ENCODE measurements at regions not wholly inside any gene's neighbourhood (a gene's known extent, or its start where the extent isn't known, plus 50 kb on each side); places are given as distances from the start of the nearest gene placed in this dataset.
"Not testable (repeated sequence)": the region's sequence is repeated elsewhere in the genome, so short reads cannot be mapped to it uniquely, and the experiment has no call there.

DNA sequence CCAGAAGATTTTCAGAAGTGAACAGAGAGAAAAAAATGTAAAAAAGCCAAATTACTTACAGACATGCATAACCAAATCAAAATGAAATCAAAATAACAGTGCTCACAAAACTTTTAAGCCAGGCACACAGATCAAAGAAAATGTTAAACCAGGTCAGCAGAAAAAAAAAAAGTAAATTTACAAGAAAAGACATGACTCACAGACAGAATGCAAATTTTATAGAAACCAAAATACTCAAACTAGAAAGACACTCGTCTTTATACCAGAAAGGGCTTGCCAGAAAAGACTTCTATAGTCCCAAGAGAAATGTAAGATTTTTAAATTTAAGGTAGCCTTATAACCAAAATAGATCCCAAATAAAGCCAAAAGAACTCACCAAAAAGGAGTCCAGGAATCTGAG is 86.5 kb upstream of the COG2 start:
- no peak for DNase-seq

DNA sequence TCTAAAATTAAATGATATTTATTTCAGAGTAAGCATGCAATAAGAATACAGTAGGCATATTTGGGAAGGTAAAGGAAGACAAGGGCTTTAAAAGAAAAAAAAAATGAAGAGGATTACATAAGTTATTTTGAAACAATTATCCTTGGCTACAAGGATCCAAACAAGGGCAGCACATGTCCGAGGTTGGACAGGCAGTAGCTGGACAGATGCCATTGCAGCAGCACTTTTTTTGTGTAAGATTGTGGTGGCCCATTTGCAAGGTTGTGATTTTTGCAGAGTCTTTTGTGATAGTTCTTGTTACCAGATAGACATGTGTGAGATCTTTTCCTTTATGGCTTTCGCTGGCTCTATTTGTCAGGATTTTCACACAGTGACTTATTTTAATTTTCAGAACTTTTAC is 89.4 kb upstream of the COG2 start:
- no peak for DNase-seq

DNA sequence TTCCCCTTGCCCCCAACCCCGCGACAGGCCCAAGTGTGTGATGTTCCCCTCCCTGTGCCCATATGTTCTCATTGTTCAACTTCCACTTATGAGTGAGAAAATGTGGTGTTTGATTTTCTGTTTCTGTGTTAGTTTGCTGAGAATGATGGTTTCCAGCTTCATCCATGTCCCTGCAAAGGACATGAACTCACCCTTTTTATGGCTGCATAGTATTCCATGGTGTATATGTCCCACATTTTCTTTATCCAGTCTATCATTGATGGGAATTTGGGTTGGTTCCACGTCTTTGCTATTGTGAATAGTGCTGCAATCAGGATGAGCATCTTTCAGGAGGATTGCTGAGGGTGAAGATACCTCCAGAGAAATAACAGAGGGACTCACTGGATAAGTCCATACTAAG is 91.3 kb upstream of the COG2 start:
- DNase-seq, result not testable (repeated sequence)

DNA sequence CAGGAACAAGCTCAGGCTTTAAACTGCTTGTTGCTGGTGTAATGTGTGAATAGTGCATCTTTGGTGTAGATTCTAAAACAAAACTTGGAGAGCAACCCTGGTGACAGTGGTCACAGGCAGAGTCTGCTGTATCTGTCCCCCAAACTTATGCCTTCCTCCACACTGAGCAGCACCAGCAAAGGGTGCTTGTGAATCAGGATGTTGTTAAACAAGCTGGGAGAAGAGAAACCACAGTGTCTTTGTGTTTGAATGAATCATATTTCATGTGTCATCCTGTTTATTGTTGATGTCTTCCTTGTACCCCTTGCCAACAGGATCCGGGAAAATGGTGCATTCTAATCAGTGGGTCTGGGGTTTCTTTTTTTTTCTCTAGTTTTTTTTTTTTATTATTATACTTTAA is 91.9 kb upstream of the COG2 start:
- no peak for DNase-seq

DNA sequence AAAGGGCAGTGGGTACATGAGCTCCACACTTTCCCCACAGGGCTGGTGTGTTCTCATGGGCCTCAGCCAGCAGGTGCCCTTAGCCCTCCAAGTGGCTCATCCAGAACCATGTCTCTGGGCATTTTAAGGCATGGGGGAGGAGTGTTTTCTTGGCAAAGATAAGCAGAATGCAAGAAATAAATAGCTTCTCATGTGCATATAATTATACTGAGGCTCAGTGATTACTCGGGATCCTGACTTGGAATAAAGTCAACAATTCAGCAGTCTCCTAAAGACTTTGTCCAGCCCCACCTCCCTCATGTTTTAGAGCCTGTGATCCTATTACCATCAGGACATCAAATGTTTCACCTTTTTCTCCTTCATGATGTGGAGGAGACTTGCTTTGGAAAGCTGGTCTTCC is 92.7 kb upstream of the COG2 start:
- DNase-seq, result no peak

DNA sequence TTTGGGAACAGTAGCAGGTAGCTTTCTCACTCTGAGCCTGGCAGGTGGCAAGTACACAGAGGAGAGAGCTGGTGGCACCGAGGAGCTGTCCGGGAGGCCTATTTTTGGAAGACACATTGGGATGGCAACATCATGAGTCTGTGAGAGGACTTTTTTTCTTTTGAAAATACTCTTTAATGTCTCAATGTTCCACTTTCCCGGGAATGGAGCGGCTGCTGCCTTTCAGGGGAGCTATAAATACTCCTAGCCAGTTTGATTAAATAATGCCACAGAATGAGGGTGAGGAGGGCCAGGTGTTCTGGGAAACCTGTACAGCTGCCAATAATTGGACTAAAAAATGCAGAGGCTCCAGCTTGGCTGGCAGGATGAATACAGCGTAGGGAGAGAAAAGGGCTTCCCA is 93.3 kb upstream of the COG2 start:
- DNase-seq, result no peak

DNA sequence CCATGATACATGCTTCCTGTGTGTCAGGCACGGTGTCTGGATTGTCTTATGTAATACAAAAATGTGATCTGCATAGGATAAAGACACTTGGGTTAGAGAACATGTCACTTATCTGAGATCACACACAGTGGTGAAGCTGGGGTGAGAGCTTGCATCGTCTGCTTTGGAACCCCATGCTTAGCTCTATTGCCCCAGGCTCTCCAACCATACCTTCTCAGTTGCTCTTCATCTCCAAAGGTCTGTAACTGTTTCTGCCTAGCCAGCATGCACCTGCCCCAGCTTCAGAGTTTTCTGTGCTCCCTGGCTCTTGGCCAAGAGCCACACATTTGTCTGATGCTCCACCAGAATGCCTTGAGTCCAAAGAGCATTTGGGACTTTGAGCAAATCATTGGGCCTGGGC is 93.9 kb upstream of the COG2 start:
- DNase-seq, result no peak

DNA sequence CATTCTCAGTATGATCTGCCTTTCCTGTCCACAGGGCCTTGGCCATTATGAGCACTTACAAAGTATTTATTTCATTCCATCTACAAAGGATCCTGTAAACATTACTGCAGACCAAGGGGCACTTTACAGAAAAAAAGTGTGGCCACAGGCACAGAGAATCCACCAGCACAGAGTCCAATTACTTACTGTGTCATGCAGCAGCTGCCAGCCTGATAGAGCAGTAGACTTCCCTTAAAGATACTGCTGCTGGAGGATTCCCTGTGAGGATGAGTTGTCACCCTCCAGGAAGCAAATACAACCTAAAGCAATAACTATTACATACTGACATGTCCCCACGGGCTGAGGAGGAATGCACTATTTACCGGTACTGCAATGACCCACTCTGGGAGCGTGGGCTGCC is 97.1 kb upstream of the COG2 start:
- no peak for DNase-seq

DNA sequence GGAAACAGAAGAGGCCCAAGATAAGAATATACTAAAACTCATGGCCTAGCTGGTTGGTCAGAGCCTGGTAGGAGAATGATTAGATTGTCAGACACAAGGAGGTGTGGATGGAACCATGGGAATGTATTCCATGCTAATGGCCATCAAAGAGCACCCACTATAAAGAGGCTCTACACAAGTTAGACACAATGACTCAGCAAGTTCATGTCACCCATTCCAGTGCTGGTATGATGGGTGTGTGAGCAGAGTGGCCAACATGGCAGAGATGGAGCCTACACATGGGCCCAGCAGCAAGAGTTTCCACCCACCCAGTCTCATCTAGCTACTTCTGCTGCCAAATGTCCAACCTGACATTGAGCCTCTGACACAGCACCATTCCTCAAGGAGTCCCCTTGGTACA is 97.5 kb upstream of the COG2 start:
- no peak for DNase-seq

DNA sequence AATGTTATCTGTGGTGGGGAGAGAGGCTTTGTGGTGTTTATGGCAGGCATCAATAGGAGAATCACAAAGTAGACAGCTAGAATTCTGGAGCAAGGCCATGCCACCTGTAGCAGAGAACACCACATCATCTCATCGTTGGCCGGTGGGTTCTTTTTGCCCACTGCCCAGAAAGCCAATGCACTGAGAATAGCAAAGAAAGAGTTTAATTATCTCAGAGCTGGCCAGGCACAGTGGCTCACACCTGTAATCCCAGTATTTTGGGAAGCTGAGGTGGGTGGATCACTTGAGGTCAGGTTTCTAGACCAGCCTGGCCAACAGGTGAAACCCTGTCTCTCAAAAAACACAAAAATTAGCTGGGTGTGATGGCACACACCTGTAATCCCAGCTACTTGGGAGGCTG is 99.2 kb upstream of the COG2 start:
- DNase-seq, result no peak

DNA sequence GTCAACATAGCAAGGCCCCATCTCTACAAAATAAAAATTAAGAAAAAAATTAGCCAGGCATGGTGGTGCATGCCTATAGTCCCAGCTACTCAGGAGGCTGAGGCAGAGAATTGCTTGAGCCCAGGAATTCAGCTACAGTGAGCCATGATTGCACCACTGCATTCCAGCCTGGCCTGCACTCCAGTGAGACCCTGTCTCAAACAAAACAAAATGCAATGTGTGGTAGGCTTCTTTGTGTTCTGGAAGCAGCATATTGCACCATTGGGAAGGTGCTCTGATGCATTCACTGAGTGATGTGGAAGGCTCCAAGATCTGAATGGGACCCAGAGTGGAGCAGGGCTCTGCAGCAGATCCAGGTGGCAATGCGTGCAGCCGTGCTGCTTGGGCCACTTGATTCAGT is 99.6 kb upstream of the COG2 start:
- DNase-seq, result no peak

DNA sequence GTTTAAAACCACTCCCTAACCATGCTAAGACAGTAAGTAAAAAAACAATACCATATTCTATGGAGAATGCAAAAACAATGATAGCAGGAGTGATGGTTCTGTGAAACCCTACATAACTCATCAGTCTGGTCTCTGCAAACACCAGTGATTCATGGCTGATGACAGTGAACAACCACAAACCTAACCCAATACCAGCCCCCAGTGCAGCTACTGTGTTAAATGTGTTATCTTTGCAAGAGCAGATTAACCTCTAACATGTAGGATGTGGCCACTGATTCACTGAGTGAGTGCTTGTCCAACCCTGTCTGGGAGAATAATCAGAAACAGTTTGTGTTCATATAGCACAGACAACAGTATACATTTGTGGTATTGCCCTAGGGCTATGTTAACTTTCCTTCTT is 100.2 kb upstream of the COG2 start:
- DNase-seq, result no peak

DNA sequence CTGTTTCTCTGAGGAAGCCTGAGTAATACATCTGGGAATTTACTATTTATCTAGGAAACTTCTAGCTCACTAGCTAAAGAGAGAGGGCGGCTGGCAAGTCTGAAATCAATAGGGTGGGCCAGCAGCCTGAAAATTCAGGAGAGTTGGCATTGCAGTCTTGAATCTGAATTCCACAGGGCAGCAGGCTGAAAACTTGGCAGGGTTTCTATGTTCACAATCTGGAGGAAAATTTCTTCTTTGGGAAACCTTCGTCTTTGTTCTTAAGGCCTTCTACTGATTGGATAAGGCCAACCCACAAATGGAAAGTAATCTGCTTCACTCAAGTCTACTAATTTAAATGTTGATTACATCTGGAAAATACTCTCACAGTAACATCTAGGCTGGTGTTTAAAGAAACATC is 101.0 kb upstream of the COG2 start:
- DNase-seq, result no peak

DNA sequence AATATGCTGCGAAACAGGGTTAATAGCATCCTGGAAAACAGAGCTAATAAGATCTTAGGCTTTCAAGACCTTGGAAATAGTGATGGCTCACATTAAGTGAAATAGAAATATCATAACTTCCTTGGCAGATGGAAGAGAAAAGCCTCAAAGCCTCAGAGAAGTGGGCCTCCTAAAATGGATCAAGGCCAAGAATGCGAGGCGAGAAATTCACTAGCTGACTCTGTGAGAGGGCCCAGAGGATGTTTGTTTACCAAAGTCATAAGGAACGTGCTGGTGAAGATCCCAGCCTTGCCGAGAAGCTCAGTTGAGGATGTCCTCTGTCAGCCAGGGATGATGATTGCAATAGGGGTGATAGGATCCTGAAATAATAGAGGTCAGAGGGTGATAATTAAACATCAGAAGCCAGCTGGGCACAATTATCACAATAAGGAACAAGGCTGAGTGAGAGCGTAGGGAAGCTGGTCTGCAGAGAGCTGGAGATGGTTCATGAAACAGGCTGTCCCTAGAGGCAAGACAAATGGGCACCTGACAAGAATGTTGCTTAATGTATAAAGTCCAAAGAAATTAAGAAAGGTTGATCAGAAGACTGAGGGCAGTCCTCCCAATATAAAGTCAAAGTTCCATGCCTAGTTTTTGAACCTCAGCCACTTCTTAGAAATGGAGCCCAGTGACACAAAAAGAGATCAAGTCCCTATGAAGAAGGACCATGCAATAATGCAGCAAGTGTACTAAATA is 101.7 kb upstream of the COG2 start:
- no peak for DNase-seq

DNA sequence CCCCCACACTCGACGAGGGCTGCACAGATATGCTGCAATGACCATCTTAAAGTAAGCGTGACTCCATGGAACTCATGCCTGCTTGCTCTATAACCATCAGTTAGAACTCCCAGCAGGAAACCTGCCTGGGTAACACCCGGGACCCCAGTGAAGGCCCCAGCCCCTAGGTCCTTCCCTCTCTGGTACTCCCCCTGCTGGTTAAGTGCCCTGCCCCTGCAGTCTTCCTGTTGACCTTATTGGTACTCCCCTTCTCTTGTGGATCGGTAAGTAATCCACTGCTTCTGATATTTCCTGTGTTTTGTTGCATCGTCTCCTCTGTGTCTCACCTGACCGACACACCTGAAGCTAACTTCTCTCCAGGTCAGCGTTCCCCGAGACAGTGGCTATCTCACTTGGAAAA is 104.8 kb upstream of the COG2 start:
- no peak for DNase-seq

DNA sequence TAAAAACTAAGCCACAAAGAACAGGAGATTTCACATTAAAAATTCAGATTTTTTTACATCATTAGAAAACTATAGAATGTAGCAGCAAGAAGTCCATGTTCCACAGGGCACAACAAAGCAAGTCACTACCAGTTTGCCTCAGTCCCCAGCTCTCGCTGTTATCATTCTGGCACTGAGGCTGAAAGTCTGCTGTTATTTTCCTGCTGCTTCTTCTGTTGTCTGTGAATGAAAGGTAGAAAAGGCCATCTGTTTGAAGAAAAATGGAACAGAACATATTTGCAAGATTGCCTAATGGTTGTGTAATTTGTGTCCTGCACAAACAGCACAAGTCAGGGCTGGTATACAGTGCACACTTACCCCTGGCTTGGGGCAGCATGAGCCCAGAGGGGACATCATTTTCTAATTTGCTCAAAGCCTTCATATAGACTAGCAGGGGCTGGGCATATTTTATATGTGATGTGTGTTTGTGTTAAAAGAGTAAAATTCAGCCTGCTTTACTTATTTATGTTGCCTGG is 105.6 kb upstream of the COG2 start:
- no peak for DNase-seq

DNA sequence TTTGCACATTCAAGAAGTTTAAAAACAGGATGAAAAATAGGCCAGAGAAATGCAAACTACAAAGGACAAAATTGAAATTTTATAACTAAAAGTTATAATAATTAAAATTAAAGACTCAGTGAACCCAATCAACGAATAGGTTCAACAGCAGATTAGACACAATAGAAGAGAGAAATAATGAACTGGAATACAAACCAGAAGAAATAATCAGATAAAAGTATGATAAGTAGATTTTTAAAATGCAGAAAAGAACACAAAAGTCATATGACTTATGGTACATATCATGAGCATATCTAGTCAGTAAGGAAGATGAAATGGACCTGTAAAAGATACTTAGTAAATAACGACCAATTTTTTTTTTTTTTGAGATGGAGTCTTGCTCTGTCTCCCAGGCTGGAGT is 108.1 kb upstream of the COG2 start:
- no peak for DNase-seq

DNA sequence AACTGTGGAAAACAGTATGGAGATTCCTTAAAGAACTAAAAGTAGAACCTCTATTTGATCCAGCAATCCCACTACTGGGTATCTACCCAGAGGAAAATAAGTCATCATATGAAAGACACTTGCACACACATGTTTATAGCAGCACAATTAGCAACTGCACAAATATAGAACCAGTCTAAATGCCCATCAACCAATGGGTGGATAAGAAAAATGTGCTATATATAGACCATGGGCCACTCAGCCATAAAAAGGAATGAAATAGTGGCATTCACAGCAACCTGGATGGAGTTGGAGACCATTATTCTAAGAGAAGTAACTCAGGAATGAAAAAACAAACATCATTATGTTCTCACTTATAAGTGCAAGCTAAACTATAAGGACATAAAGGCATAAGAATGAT is 105.0 kb upstream of the PGBD5 start:
- no peak for DNase-seq

DNA sequence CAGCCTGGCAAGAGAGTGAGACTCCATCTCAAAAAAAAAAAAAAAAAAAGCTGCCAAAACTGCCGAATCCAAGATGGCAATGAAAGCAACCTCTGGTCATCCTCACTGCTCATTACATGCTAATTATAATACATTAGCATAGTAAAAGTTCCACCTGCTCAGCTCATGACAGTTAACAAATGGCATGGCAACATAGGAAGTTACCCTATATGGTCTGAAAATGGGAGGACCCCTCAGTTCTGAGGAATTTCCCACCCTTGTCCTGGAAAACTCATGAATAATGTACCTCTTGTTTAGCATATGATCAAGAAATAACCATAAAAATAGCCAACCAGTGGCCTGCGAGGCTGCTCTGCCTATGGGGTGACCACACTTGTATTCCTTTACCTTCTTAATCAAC is 93.1 kb upstream of the PGBD5 start:
- no peak for DNase-seq

DNA sequence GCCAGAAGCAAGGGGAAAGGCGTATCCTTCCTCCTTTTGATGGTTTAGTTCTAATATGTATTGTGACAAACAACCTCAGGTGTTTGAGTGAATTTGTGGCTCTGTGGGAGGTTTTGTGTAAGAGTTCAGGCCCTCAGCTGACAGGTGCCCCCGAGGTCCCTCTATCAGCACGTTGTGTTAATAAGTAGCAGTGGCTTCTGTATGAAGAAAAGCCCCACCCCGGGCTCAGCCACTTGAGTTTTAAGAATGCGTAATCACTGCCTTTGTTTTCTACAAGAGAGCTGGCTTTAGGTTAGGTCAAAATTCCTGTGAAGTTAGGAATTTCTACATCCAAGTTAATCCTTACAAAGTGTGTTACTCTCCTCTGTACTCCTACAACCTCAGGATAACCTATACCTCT is 92.4 kb upstream of the PGBD5 start:
- no peak for DNase-seq

DNA sequence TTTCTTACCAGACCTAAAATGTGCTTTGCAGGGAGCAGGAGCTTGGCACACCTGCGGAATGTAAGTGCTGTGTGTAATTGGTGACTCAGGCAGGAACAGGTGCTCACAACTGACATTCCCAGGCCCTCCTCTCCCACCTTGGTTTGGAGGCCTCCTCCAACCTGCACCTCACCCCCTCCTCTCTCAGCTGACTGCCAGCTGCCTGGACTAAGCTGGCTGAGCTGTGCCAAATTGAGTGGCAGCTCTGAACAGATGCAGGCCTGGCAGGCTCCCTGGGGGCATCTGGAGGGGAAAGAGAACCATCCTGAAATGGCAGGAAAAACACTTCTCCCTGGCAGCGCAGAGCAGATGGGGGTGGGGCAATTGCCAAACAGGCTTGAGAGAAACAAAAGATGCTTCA is 91.7 kb upstream of the PGBD5 start:
- no peak for DNase-seq

DNA sequence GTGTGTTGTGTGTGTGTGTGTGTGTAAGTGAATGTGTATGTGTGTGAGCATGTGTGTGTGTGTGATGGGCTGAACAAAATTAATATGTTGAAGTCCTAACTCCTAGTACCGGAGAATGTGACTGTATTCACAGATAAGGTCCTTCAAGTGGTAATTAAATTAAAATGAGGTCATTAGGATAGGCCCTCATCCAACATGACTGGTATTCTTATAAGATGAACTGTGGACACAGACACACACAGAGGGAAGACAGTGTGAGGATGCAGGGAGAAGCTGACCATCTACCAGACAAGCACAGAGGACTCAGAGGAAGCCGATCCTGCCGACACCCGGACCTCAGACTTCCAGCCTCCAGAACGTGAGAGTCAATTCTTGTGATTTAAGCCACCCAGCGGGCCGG is 91.2 kb upstream of the PGBD5 start:
- no peak for DNase-seq

DNA sequence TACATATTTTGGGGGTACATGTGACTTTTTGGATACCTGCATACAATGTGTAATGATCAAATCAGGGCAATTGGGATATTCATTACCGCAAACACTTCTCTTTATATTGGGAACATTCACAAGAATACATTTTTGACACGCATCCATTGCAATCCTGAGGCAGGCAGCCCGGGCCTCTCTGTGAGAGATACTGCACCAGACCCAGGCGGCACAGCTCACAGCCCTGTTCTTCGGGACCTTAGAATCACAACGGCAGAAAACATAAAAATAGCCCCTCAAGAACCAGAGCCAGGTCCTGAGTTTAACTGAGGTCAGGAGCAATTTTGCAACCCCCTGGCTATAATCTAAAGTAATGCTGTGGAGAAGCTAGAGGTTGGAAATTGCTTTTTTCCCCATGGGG is 90.8 kb upstream of the PGBD5 start:
- no peak for DNase-seq

DNA sequence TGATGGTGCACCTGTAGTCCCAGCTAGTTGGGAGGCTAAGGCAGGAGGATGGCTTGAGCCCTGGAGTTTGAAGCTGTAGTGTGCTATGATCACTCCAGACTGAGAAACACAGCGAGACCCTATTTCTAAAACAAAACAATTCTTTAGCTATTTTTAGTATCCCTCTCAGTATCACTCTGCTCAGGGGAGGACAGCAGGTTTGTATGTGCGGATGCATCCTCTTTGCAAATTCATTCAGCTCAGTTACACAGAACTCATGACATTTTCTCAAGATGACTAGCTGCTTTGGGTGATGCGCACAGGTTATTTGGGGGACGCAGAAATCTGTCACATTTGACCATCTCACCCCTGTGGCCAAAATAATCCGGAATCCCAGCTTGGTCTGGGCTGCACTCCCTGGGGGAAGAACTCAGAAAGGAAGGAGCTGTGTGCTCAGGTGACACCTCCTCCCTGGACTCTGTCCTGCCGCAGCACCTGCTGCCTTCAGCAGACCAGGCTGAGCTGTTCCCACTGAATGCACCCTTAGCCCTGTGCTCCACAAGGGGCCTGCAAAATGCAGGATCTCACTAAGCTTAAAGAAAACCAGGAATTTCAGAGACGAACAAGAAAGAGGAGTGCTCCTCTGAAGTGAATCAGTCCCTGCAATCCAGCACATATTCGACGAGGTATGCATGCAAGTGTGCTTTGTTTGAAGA is 89.5 kb upstream of the PGBD5 start:
- no peak for DNase-seq

DNA sequence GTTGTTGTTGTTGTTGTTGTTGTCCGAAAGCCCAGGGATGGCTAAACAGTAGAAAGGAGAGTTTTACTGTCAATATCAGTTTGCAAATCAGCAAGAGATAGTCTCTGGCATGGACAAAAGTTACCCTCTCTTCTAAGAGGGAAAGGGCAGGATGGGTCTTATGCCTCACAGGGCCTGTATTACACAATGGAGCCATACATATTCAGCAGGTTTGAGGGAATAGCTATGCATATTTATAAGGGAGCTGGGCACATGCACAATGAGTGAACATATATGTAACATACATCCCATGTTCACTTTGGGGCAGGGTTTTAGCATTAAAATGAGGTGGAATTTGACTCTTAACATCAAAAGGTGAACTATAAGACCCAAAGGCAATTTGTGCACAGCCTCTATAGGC is 84.4 kb upstream of the PGBD5 start:
- no peak for DNase-seq

Measured in CD4-positive, alpha-beta T cell treated with Interleukin-15 for 1 hour (primary cell).